ENCODE measurements at regions not wholly inside any gene's neighbourhood (a gene's known extent, or its start where the extent isn't known, plus 50 kb on each side); places are given as distances from the start of the nearest gene placed in this dataset.

DNA sequence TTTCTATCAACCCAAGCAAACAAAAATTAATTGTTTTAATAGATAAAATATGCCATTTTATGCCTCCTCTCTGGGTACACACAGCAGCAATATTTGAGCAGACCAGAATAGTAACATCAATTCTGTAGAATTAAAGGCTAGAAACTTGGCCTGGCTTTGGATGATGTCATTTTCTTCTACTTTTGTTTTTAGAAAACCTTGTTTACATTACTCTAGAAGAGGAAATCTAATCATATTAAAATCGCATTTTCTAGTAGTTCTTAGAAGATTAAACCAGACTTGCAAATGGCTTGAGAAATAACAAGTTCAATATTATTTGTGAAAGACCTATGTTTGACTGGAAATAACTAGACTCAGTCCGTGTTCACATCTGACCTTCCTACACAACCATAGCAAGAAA lies 102.3 kb upstream of the RFX8 start:
- H3K4me3 Mint-ChIP-seq (ENCODE audit: unreplicated experiment): no peak overlapping the region
- no peak overlapping the region for H3K27ac Mint-ChIP-seq (ENCODE audit: unreplicated experiment)
- DNase-seq (ENCODE audit: low spot score): no peak
- TF ChIP-seq, protein P1, sequence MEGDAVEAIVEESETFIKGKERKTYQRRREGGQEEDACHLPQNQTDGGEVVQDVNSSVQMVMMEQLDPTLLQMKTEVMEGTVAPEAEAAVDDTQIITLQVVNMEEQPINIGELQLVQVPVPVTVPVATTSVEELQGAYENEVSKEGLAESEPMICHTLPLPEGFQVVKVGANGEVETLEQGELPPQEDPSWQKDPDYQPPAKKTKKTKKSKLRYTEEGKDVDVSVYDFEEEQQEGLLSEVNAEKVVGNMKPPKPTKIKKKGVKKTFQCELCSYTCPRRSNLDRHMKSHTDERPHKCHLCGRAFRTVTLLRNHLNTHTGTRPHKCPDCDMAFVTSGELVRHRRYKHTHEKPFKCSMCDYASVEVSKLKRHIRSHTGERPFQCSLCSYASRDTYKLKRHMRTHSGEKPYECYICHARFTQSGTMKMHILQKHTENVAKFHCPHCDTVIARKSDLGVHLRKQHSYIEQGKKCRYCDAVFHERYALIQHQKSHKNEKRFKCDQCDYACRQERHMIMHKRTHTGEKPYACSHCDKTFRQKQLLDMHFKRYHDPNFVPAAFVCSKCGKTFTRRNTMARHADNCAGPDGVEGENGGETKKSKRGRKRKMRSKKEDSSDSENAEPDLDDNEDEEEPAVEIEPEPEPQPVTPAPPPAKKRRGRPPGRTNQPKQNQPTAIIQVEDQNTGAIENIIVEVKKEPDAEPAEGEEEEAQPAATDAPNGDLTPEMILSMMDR (IDR thresholded peaks at IDR 0.05; ENCODE audit: unreplicated experiment): no peak
- H3K9me3 Mint-ChIP-seq (ENCODE audit: unreplicated experiment): no peaks in the 10 kb centered on the region
- no peaks in the 10 kb centered on the region for H3K4me1 Mint-ChIP-seq (ENCODE audit: unreplicated experiment)
- no peaks in the 10 kb centered on the region for H3K36me3 Mint-ChIP-seq (ENCODE audit: low read depth, unreplicated experiment)
- peaks cover 3% of the 10 kb centered on the region for H3K27me3 Mint-ChIP-seq (ENCODE audit: unreplicated experiment)

DNA sequence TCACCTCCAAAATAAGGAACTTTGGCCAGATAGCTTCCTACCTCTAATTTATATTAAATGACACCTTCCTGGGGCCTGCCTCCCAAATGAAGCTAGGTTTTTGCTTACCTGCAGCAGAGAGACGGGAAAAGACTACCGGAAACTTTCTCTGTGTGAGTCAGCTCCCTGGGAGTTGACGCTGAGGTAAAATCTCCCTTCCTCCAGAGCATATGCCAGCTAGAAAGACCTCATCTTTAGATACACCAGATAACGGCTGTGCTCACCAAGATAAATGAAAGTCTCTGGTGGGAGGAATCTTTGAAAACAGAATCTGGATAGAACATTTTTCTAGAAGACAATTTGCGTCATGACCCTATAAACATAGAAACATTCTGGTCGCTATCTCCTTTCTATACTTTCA lies 99.7 kb upstream of the RFX8 start:
- no peaks in the 10 kb centered on the region for H3K9me3 Mint-ChIP-seq (ENCODE audit: unreplicated experiment)
- no peaks in the 10 kb centered on the region for H3K4me1 Mint-ChIP-seq (ENCODE audit: unreplicated experiment)
- no peak for DNase-seq (ENCODE audit: low spot score)
- H3K4me3 Mint-ChIP-seq (ENCODE audit: unreplicated experiment): no peak overlapping the region
- H3K27me3 Mint-ChIP-seq (ENCODE audit: unreplicated experiment): peaks cover 3% of the 10 kb centered on the region
- TF ChIP-seq, protein P1 (IDR thresholded peaks at IDR 0.05; ENCODE audit: unreplicated experiment): no peak
- no peaks in the 10 kb centered on the region for H3K36me3 Mint-ChIP-seq (ENCODE audit: low read depth, unreplicated experiment)
- no peak overlapping the region for H3K27ac Mint-ChIP-seq (ENCODE audit: unreplicated experiment)

DNA sequence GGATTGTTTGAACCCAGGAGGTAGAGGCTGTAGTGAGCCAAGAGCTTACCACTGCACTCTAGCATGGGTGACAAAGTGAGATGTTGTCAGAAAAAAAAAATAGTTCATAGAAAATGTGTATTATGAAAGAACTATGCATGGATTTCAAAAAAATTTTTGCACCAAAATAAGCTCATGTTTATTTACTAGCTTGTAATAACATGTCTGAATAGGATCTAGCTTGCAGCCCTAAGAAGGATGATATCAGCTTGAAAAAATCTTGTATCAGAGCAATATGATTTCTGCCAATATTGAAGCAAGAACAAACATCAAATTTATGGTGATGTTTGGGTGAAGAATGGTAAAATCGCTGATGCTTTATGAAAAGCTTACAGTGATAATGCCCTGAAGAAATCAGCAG lies 97.0 kb upstream of the RFX8 start:
- Mint-ChIP-seq H3K36me3 (ENCODE audit: low read depth, unreplicated experiment) (no peaks in the 10 kb centered on the region), H3K27me3 (ENCODE audit: unreplicated experiment) (no peaks in the 10 kb centered on the region), H3K4me3 (ENCODE audit: unreplicated experiment) (no peak overlapping the region), H3K9me3 (ENCODE audit: unreplicated experiment) (no peaks in the 10 kb centered on the region), H3K27ac (ENCODE audit: unreplicated experiment) (no peak overlapping the region), H3K4me1 (ENCODE audit: unreplicated experiment) (no peaks in the 10 kb centered on the region)
- TF ChIP-seq, protein P1 (IDR thresholded peaks at IDR 0.05; ENCODE audit: unreplicated experiment): no peak
- DNase-seq (ENCODE audit: low spot score): no peak

DNA sequence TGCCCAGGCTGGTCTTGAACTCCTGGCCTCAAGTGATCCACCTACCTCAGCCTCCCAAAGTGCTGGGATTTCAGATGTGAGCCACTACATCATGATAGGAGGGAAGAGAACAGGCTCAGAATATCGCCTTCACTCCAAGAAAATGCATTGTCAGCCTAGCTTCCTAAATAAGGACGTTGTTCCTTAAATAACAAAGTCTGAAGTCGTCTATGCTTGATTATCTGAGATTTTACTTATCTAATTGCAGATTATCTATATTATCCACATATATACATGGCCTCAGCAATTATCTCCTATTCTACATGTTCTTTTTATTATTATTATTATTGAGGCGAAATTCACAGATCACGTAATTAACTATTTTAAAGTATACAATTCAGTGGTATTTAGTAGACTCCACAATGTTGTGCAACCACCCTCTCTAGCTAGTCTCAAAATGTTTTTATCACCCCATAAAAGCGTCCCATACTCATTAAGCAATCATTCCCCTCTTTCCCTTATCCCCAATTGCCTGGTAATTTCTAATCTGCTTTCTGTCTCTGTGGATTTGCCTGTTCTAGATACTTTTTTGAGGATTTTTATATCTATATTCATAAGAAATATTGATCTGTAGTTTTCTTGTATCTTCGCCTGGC lies 95.1 kb upstream of the RFX8 start:
- Mint-ChIP-seq H3K36me3 (ENCODE audit: low read depth, unreplicated experiment) (no peaks in the 10 kb centered on the region), H3K9me3 (ENCODE audit: unreplicated experiment) (no peaks in the 10 kb centered on the region), H3K27ac (ENCODE audit: unreplicated experiment) (no peak overlapping the region), H3K4me1 (ENCODE audit: unreplicated experiment) (no peaks in the 10 kb centered on the region), H3K4me3 (ENCODE audit: unreplicated experiment) (no peak overlapping the region), H3K27me3 (ENCODE audit: unreplicated experiment) (no peaks in the 10 kb centered on the region)
- TF ChIP-seq, protein P1 (IDR thresholded peaks at IDR 0.05; ENCODE audit: unreplicated experiment): no peak
- DNase-seq (ENCODE audit: low spot score): no peak

DNA sequence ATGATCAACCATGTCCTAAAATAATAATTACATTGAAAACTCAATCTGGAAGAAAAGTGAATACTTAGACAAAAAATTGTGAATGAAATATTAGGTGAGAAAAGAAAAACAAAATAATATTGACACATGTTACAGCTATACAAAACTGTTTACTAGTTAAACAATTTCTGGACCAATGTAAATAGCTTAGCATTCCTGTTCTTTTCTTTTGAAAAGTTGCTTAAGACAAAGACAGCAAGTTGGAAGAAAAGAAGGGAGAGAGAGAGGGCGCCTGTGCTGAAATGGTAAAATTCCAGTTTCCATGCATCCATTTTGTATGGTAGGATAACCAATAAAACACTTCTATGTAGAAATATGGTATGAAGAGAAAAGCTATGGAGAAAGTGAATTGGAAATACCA lies 94.1 kb upstream of the RFX8 start:
- no peaks in the 10 kb centered on the region for H3K36me3 Mint-ChIP-seq (ENCODE audit: low read depth, unreplicated experiment)
- no peaks in the 10 kb centered on the region for H3K9me3 Mint-ChIP-seq (ENCODE audit: unreplicated experiment)
- no peak overlapping the region for H3K4me3 Mint-ChIP-seq (ENCODE audit: unreplicated experiment)
- DNase-seq (ENCODE audit: low spot score): no peak
- no peak overlapping the region for H3K27ac Mint-ChIP-seq (ENCODE audit: unreplicated experiment)
- peaks cover 6% of the 10 kb centered on the region for H3K4me1 Mint-ChIP-seq (ENCODE audit: unreplicated experiment)
- no peaks in the 10 kb centered on the region for H3K27me3 Mint-ChIP-seq (ENCODE audit: unreplicated experiment)
- TF ChIP-seq, protein P1 (IDR thresholded peaks at IDR 0.05; ENCODE audit: unreplicated experiment): no peak

All from endothelial cell (in vitro differentiated cells).